ENCODE measurements at regions not wholly inside any gene's neighbourhood (a gene's known extent, or its start where the extent isn't known, plus 50 kb on each side); places are given as distances from the start of the nearest gene placed in this dataset.

DNA sequence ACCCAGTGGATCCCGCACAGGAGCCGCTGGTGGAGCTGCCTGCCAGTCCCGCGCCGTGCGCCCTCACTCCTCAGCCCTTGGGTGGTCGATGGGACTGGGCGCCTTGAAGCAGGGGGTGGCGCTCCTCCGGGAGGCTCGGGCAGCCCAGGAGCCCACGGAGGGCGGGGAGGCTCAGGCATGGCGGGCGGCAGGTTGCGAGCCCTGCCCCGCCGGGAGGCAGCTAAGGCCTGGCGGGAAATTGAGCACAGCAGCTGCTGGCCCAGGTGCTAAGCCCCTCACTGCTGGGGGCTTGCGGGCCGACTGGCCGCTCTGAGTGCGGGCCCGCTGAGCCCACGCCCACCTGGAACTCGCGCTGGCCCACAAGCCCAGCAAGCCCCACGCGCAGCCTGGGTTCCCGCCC, 127.1 kb upstream of the TMEM164 start:
- H3K9me3 ChIP-seq, result no peaks in the 10 kb centered on the region
- DNase-seq (ENCODE audit: extremely low spot score in 2 of 2), result no peak
- no peaks in the 10 kb centered on the region for H3K27me3 ChIP-seq
- TF ChIP-seq POLR2A (IDR thresholded peaks at IDR 0.05), result no peak
- TF ChIP-seq, protein P1, sequence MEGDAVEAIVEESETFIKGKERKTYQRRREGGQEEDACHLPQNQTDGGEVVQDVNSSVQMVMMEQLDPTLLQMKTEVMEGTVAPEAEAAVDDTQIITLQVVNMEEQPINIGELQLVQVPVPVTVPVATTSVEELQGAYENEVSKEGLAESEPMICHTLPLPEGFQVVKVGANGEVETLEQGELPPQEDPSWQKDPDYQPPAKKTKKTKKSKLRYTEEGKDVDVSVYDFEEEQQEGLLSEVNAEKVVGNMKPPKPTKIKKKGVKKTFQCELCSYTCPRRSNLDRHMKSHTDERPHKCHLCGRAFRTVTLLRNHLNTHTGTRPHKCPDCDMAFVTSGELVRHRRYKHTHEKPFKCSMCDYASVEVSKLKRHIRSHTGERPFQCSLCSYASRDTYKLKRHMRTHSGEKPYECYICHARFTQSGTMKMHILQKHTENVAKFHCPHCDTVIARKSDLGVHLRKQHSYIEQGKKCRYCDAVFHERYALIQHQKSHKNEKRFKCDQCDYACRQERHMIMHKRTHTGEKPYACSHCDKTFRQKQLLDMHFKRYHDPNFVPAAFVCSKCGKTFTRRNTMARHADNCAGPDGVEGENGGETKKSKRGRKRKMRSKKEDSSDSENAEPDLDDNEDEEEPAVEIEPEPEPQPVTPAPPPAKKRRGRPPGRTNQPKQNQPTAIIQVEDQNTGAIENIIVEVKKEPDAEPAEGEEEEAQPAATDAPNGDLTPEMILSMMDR (IDR thresholded peaks at IDR 0.05), result no peak
- TF ChIP-seq POLR2AphosphoS5 (IDR thresholded peaks at IDR 0.05; ENCODE audit: insufficient read depth in 1 of 2, low read depth in 1 of 2), result no peak
- intact Hi-C loops (cut with DNase I), result no loop called here
- no peaks in the 10 kb centered on the region for H3K36me3 ChIP-seq
- H3K27ac ChIP-seq, result no peak overlapping the region
- H3K4me3 ChIP-seq, result no peak overlapping the region
- no peaks in the 10 kb centered on the region for H3K4me1 ChIP-seq

DNA sequence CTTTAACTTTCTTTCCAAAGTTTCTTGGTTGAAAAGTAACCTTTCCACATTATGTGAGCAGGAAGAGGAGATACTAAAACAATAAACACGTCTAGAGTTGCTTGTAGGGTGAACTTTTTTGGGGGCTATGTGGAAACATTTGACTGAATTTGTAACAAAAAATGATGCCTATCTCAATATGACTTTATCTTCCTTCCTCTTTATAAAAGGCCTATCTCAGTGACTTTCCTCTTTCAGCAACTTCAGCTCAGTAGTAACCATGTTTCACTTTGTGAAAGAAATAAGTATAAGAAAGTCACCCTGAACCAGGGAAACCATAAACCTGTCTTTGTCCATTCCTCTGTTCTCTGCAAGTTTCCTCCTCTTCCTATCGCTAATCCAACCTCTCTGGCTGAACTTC, 124.7 kb upstream of the TMEM164 start:
- H3K9me3 ChIP-seq, result no peaks in the 10 kb centered on the region
- H3K4me1 ChIP-seq, result no peaks in the 10 kb centered on the region
- no peak for DNase-seq (ENCODE audit: extremely low spot score in 2 of 2)
- no peak overlapping the region for H3K4me3 ChIP-seq
- H3K27ac ChIP-seq, result no peak overlapping the region
- TF ChIP-seq POLR2AphosphoS5 (IDR thresholded peaks at IDR 0.05; ENCODE audit: insufficient read depth in 1 of 2, low read depth in 1 of 2), result no peak
- TF ChIP-seq POLR2A (IDR thresholded peaks at IDR 0.05), result no peak
- TF ChIP-seq, protein P1 (IDR thresholded peaks at IDR 0.05), result no peak
- intact Hi-C loops (cut with DNase I), result no loop called here
- H3K27me3 ChIP-seq, result no peaks in the 10 kb centered on the region
- H3K36me3 ChIP-seq, result no peaks in the 10 kb centered on the region

DNA sequence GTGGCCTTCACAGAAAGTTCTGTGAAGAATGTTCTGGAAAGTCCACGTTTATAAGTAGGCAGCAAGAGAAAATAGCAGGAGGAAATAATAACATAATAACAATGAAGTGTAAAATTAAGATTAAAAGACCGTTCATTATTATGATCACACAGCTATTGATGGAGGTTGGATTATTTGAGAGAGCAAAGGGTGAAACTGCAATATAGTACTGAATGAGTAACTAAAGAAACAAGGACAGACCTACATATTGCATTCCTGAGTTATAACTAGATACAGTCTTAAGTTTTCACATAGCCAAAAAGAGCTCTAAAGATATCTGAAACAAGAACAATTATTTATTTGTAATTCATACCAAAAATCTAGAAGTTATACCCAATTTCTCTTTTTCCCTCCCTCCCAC, 122.9 kb upstream of the TMEM164 start:
- no peaks in the 10 kb centered on the region for H3K36me3 ChIP-seq
- no peak for DNase-seq (ENCODE audit: extremely low spot score in 2 of 2)
- no peaks in the 10 kb centered on the region for H3K27me3 ChIP-seq
- no peaks in the 10 kb centered on the region for H3K4me1 ChIP-seq
- TF ChIP-seq POLR2AphosphoS5 (IDR thresholded peaks at IDR 0.05; ENCODE audit: insufficient read depth in 1 of 2, low read depth in 1 of 2) (no peak), POLR2A (IDR thresholded peaks at IDR 0.05) (no peak)
- TF ChIP-seq, protein P1 (IDR thresholded peaks at IDR 0.05), result no peak
- intact Hi-C loops (cut with DNase I), result no loop called here
- no peaks in the 10 kb centered on the region for H3K9me3 ChIP-seq
- no peak overlapping the region for H3K27ac ChIP-seq
- no peak overlapping the region for H3K4me3 ChIP-seq

DNA sequence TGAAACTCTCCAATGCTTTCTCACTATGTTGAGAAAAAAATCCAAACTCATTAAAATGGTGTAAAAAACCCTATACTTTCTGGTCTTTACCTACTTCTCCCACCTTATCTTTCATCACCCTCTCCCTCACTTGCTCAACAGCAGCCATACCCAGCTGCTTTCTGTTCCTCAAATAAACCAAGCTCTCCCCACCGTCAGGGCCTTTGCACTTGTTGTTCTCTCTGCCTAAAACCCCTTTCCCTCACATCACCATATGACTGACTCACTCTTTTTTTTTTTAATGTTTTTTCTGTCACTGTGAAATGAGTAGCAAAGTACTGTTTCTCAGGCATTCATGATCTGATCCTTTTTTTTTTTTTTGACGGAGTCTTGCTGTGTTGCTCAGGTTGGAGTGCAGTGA, 122.3 kb upstream of the TMEM164 start:
- no peak overlapping the region for H3K27ac ChIP-seq
- H3K4me1 ChIP-seq, result no peaks in the 10 kb centered on the region
- no peak overlapping the region for H3K4me3 ChIP-seq
- no peak for DNase-seq (ENCODE audit: extremely low spot score in 2 of 2)
- H3K9me3 ChIP-seq, result no peaks in the 10 kb centered on the region
- intact Hi-C loops (cut with DNase I), result no loop called here
- H3K36me3 ChIP-seq, result no peaks in the 10 kb centered on the region
- H3K27me3 ChIP-seq, result no peaks in the 10 kb centered on the region
- TF ChIP-seq POLR2AphosphoS5 (IDR thresholded peaks at IDR 0.05; ENCODE audit: insufficient read depth in 1 of 2, low read depth in 1 of 2), result no peak
- TF ChIP-seq, protein P1 (IDR thresholded peaks at IDR 0.05), result no peak
- no peak for TF ChIP-seq POLR2A (IDR thresholded peaks at IDR 0.05)

DNA sequence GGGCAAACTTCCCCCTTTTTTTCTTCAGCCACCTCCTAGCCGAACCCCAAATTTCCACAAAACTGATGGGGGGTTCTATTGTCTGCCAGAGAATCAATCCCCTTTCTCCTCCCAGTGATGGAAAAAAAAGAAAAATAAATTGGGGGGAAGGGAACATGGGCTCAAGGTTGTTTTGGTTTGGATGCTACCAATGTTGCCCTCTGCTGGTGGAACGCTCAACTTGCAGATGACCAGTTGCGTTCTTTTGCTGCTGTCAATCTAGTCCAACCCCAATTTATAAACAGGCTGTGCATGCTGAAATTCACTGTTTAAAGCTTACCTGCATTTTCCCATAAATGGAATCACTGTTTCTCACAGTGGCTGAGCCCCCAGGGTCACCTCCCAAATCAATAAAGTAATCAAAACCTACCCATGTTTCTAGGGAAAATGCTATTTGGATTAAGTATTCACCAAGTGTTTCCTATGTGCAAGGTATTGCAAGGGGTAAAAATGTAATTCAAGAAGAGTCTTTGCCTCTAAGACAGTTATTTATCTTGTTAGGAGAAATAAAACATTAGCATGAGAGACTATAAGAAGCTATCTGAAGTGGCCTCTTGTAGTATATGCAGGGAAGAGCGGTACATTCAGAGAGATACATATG, 116.7 kb upstream of the TMEM164 start:
- Histone ChIP-seq H3K4me3 (no peak overlapping the region), H3K36me3 (no peaks in the 10 kb centered on the region), H3K27ac (no peak overlapping the region), H3K4me1 (no peaks in the 10 kb centered on the region), H3K9me3 (no peaks in the 10 kb centered on the region), H3K27me3 (no peaks in the 10 kb centered on the region)
- DNase-seq (ENCODE audit: extremely low spot score in 2 of 2), result no peak
- intact Hi-C loops (cut with DNase I), result no loop called here
- TF ChIP-seq, protein P1 (IDR thresholded peaks at IDR 0.05), result peak in 2 of 3 experiments; percentile 20 to 62
- TF ChIP-seq POLR2A (IDR thresholded peaks at IDR 0.05) (no peak), POLR2AphosphoS5 (IDR thresholded peaks at IDR 0.05; ENCODE audit: insufficient read depth in 1 of 2, low read depth in 1 of 2) (no peak)
